K562 (cell line): ENCODE measurements at regions not wholly inside any gene's neighbourhood (a gene's known extent, or its start where the extent isn't known, plus 50 kb on each side); places are given as distances from the start of the nearest gene placed in this dataset.

ENCODE experiments used
- ATAC-seq: fragments of 200-7000 bp; cut with Tn5 transposase; 3 replicates; pipeline ENCODE4 v1.9.1; 2020; ENCODE audit warnings: moderate library complexity
- BruUV-seq: library from RNA; stranded (reverse); fragments of 400-500 nt; replicated peaks from 2 replicates; lab custom pipeline; 2021; lab: Mats Ljungman, UMichigan
- CTCF ChIA-PET: fragments of 300-600 bp; formaldehyde crosslinking; extraction: SDS; loops from one replicate; lab custom pipeline; 2021; ENCODE audit warnings: low intra/inter-chr PET ratio; lab: Yijun Ruan, JAX
- POLR2A ChIA-PET: fragments of 300-600, 350-650 bp; sonication (Branson Sonifier 250); formaldehyde crosslinking; extraction: SDS; loops from one replicate; lab custom pipeline; 2021; ENCODE audit warnings: antibody characterized with exemption, inconsistent platforms; lab: Yijun Ruan, JAX
- DNase-seq, 4 experiments: peaks; one replicate each; pipeline versions ENCODE4 v3.0.0 to v3.0.0-alpha.2; 2011 to 2018; ENCODE audit warnings: low spot score in 3 of 4, mixed read lengths in 3 of 4; ENCODE audit errors: extremely low read depth in 1 of 4
- FAIRE-seq: peaks from 2 replicates; lab custom pipeline; 2011; peaks lifted over from hg19 to GRCh38; lab: Jason Lieb, UNC
- H2AFZ ChIP-seq: 2 replicates; pipeline ENCODE4 v1.6.0; 2011; ENCODE audit warnings: low read depth, low read length, control low read depth, inconsistent platforms
- H3K27ac ChIP-seq: fragments of 200-600 bp; 3 replicates; pipeline ENCODE4 v1.8.0; 2011; ENCODE audit warnings: low read depth, mild to moderate bottlenecking, control low read depth, inconsistent platforms, low read length, moderate library complexity, mixed read lengths; ENCODE audit errors: extremely low read depth
- H3K27me3 ChIP-seq, 2 experiments: fragments of 300-600 bp in 1 of 2; 2 replicates in 1 of 2; 3 replicates in 1 of 2; pipeline versions ENCODE4 v1.6.0 to v1.8.0; 2011; ENCODE audit warnings: inconsistent platforms in 2 of 2, low read length in 2 of 2, mild to moderate bottlenecking in 1 of 2, mixed read lengths in 1 of 2, moderate library complexity in 1 of 2; ENCODE audit not compliant: control insufficient read depth in 2 of 2, insufficient read depth in 2 of 2
- H3K36me3 ChIP-seq: fragments of 300-600 bp; 3 replicates; pipeline ENCODE4 v1.8.0; 2011; ENCODE audit warnings: mild to moderate bottlenecking, low read length, inconsistent platforms; ENCODE audit not compliant: control insufficient read depth, insufficient read depth
- H3K4me1 ChIP-seq, 2 experiments: fragments of 200-600 bp in 1 of 2; replicated peaks in 1 of 2; 2 replicates in 1 of 2; 3 replicates in 1 of 2; pipeline versions ENCODE4 v1.5.1 to v1.8.0; 2011; ENCODE audit warnings: inconsistent platforms in 2 of 2, low read length in 2 of 2, mild to moderate bottlenecking in 1 of 2, mixed read lengths in 1 of 2, moderate library complexity in 1 of 2; ENCODE audit not compliant: control insufficient read depth in 2 of 2, insufficient read depth in 2 of 2
- H3K4me2 ChIP-seq: 2 replicates; pipeline ENCODE4 v1.6.1; 2011; ENCODE audit warnings: low read length, control low read depth, inconsistent platforms, mixed read lengths; ENCODE audit not compliant: insufficient read depth
- H3K4me3 ChIP-seq: fragments of 200-600 bp; sonication (generic), shearing (Covaris generic); 2 replicates; pipeline ENCODE4 v1.5.1; 2016; ENCODE audit warnings: control low read depth, inconsistent platforms
- H3K79me2 ChIP-seq: fragments of 200-600 bp; 3 replicates; pipeline ENCODE4 v1.8.0; 2011; ENCODE audit warnings: low read length, inconsistent platforms; ENCODE audit not compliant: control insufficient read depth, insufficient read depth
- H3K9ac ChIP-seq, 2 experiments: 2 replicates each; pipeline versions ENCODE4 v1.6.0 to v1.6.1; 2011; ENCODE audit warnings: low read depth in 2 of 2, low read length in 2 of 2, control low read depth in 1 of 2, inconsistent platforms in 1 of 2, mild to moderate bottlenecking in 1 of 2, mixed read lengths in 1 of 2; ENCODE audit not compliant: insufficient read depth in 1 of 2
- H3K9me1 ChIP-seq: one replicate; pipeline ENCODE4 v1.6.0; 2011; ENCODE audit warnings: inconsistent platforms, mild to moderate bottlenecking, low read length, moderate library complexity; ENCODE audit not compliant: control insufficient read depth, insufficient read depth
- H3K9me3 ChIP-seq: replicated peaks from 2 replicates; pipeline ENCODE4 v1.5.1; 2011; ENCODE audit warnings: low read depth, low read length, inconsistent platforms; ENCODE audit not compliant: control insufficient read depth, insufficient read depth
- H4K20me1 ChIP-seq: replicated peaks from 2 replicates; pipeline ENCODE4 v1.6.1; 2011; ENCODE audit warnings: low read length, inconsistent platforms, mixed read lengths; ENCODE audit not compliant: control insufficient read depth, insufficient read depth
- CREB5 ChIP-seq: fragments of 250-450 bp; sonication (Bioruptor Pico); IDR thresholded peaks from 2 replicates; pipeline ENCODE4 v1.5.0; 2020; ENCODE audit warnings: mild to moderate bottlenecking
- ELK3 ChIP-seq: fragments of 450-650 bp; formaldehyde crosslinking; IDR thresholded peaks from 2 replicates; pipeline ENCODE4 v1.4.0; 2020; ENCODE audit warnings: mild to moderate bottlenecking
- HNRNPUL1 ChIP-seq: fragments of 200-400 bp; formaldehyde crosslinking; IDR thresholded peaks from 2 replicates; pipeline ENCODE4 v1.6.1; 2017; ENCODE audit warnings: low read length
- MAFF ChIP-seq: IDR thresholded peaks from 2 replicates; pipeline ENCODE4 v1.6.1; 2012; ENCODE audit warnings: low read length, improper control_type of control experiment
- NEUROD1 ChIP-seq: fragments of 150-350 bp; IDR thresholded peaks from 2 replicates; pipeline ENCODE4 v1.6.1; 2014; ENCODE audit warnings: borderline replicate concordance, low read length, low read depth; ENCODE audit not compliant: partially characterized antibody
- NFE2 ChIP-seq: IDR thresholded peaks from 2 replicates; pipeline ENCODE4 v1.6.1; 2014; ENCODE audit warnings: antibody characterized with exemption, low read depth
- NR2F6 ChIP-seq: fragments of 450-650 bp; formaldehyde crosslinking; IDR thresholded peaks from 2 replicates; pipeline ENCODE4 v1.4.0; 2020; ENCODE audit warnings: mild to moderate bottlenecking
- YY1 ChIP-seq, 3 experiments: IDR thresholded peaks; 2 replicates each; pipeline ENCODE4 v1.6.1; 2011; ENCODE audit warnings: low read length in 2 of 3, mild to moderate bottlenecking in 2 of 3, moderate library complexity in 2 of 3, borderline replicate concordance in 1 of 3, control low read depth in 1 of 3, low read depth in 1 of 3; ENCODE audit not compliant: insufficient read depth in 3 of 3, insufficient replicate concordance in 2 of 3, control insufficient read depth in 1 of 3, insufficient read length in 1 of 3; ENCODE audit errors: extremely low read depth in 1 of 3
- WGBS: fragments of 100-300 bp; shearing (Covaris generic); methylation state at CpG from one replicate; pipeline ENCODE4 v1.1.6; 2016; ENCODE audit warnings: low coverage, mixed read lengths; ENCODE audit not compliant: insufficient coverage; ENCODE audit errors: missing lambda C conversion rate; 5-methylcytosine and 5-hydroxymethylcytosine counted together
- in situ Hi-C: fragments of 300-500 bp; cut with MboI; formaldehyde crosslinking; loops from 4 replicates; pipeline ENCODE4 v1.15.0; 2018; ENCODE audit warnings: inconsistent platforms, mixed read lengths
- intact Hi-C: fragments of 100-400 bp; cut with micrococcal nuclease; formaldehyde crosslinking; loops from 2 replicates; pipeline ENCODE4 v1.14.2; 2022
- TF ChIP-seq, protein P1 (sequence below): fragments of 250-450 bp; sonication (Bioruptor Pico); IDR thresholded peaks from 2 replicates; pipeline ENCODE4 v1.8.0; 2021; ENCODE audit warnings: moderate library complexity, mild to moderate bottlenecking, inconsistent platforms

GRCh38 chr9:110049699-110050450 lies 158.1 kb downstream of the C9orf152 start:
- H3K9ac ChIP-seq, result no peak overlapping the region
- no peak overlapping the region for H2AFZ ChIP-seq
- H3K27me3 ChIP-seq, result peaks cover 9 to 26% of the 10 kb centered on the region in 2 experiments; a peak in 3 of 5 replicates
- intact Hi-C loops (no loop called here), in situ Hi-C loops (no loop called here)
- no peak overlapping the region for H3K4me3 ChIP-seq
- 2% methylated on average over 26 of the region's 26 CpGs for WGBS
- DNase-seq (no peak), ATAC-seq (no peak), FAIRE-seq (no peak)
- H4K20me1 ChIP-seq, result no peaks in the 10 kb centered on the region
- no peaks in the 10 kb centered on the region for H3K9me1 ChIP-seq
- no peaks in the 10 kb centered on the region for H3K9me3 ChIP-seq
- H3K4me1 ChIP-seq, result peaks cover 0 to 12% of the 10 kb centered on the region in 2 experiments; a peak in 2 of 5 replicates
- no TSS peak for BruUV-seq
- ChIA-PET CTCF (interaction anchor here (0.8 kb wide), 1 partner anchor 563 kb away, joined by 3 read pairs; no protein-coding TSS in a partner anchor), POLR2A (no interaction called here)
- no peak overlapping the region for H3K4me2 ChIP-seq
- no peaks in the 10 kb centered on the region for H3K79me2 ChIP-seq
- no peak for TF ChIP-seq YY1 (IDR thresholded peaks at IDR 0.05; ENCODE audit: borderline replicate concordance in 1 of 3, control insufficient read depth in 1 of 3, extremely low read depth in 1 of 3, insufficient read depth in 3 of 3, insufficient read length in 1 of 3, insufficient replicate concordance in 2 of 3, low read depth in 1 of 3, low read length in 2 of 3)
- no peaks in the 10 kb centered on the region for H3K36me3 ChIP-seq
- H3K27ac ChIP-seq, result no peak overlapping the region

DNA sequence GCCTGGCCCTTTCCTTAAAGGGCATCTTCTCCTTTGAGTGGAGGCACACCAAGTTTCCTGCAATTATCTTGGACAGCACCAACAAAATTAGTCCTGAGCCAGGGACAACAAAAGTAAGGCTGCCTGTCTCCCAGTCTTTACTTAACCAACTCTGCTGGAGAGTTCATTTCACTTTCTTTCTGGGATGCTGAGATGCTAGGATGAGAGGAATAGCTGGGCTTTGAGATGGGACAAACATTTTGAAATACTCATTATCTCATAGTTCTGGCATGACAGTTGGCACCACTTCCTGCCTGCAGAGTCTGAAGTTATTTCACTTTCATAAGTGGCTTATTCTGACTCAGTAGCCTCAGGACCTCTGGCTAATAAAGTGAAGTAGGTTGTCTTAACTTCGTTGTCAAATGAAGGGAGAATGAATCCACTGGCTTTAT lies 157.0 kb downstream of the C9orf152 start:
- peaks cover 9 to 26% of the 10 kb centered on the region in 2 experiments; a peak in 3 of 5 replicates for H3K27me3 ChIP-seq
- in situ Hi-C loops, result no loop called here
- no peak overlapping the region for H3K9ac ChIP-seq
- no peak overlapping the region for H3K27ac ChIP-seq
- no peak overlapping the region for H3K4me3 ChIP-seq
- H3K4me1 ChIP-seq, result peaks cover 0 to 12% of the 10 kb centered on the region in 2 experiments; a peak in 2 of 5 replicates
- H3K79me2 ChIP-seq, result no peaks in the 10 kb centered on the region
- CTCF ChIA-PET, result no interaction called here
- no peaks in the 10 kb centered on the region for H3K36me3 ChIP-seq
- H3K9me1 ChIP-seq, result no peaks in the 10 kb centered on the region
- no peaks in the 10 kb centered on the region for H3K9me3 ChIP-seq
- H3K4me2 ChIP-seq, result no peak overlapping the region
- no peak for ATAC-seq
- no peak for FAIRE-seq
- POLR2A ChIA-PET, result no interaction called here
- no peaks in the 10 kb centered on the region for H4K20me1 ChIP-seq
- no peak for DNase-seq
- H2AFZ ChIP-seq, result no peak overlapping the region
- intact Hi-C loops, result no loop called here
- BruUV-seq, result no TSS peak
- WGBS, result 0% methylated on average over 1 of the region's 1 CpG
- TF ChIP-seq, protein P1, sequence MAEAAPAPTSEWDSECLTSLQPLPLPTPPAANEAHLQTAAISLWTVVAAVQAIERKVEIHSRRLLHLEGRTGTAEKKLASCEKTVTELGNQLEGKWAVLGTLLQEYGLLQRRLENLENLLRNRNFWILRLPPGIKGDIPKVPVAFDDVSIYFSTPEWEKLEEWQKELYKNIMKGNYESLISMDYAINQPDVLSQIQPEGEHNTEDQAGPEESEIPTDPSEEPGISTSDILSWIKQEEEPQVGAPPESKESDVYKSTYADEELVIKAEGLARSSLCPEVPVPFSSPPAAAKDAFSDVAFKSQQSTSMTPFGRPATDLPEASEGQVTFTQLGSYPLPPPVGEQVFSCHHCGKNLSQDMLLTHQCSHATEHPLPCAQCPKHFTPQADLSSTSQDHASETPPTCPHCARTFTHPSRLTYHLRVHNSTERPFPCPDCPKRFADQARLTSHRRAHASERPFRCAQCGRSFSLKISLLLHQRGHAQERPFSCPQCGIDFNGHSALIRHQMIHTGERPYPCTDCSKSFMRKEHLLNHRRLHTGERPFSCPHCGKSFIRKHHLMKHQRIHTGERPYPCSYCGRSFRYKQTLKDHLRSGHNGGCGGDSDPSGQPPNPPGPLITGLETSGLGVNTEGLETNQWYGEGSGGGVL, result no peak
- TF ChIP-seq NEUROD1, result no peak
- TF ChIP-seq MAFF, result no peak
- no peak for TF ChIP-seq NFE2
- no peak for TF ChIP-seq HNRNPUL1
- TF ChIP-seq CREB5 (CRISPR knock-in tag), result no peak
- TF ChIP-seq ELK3 (CRISPR knock-in tag), result no peak
- TF ChIP-seq NR2F6, result no peak
